Pancreas (tissue), 10 donors: ENCODE measurements at regions not wholly inside any gene's neighbourhood (a gene's known extent, or its start where the extent isn't known, plus 50 kb on each side); places are given as distances from the start of the nearest gene placed in this dataset.

Source experiments
- ATAC-seq, 4 donors: fragments of 200-7000 bp; cut with Tn5 transposase; one replicate each; pipeline versions ENCODE4 v1.8.0 to v1.9.1; 2020; ENCODE audit warnings: mild to moderate bottlenecking in 4 of 4, moderate library complexity in 4 of 4
- DNase-seq, 6 donors: peaks; one replicate each; pipeline ENCODE4 v3.0.0-alpha.2; 2020
- FAIRE-seq: peaks from 2 replicates; lab custom pipeline; 2012; peaks lifted over from hg19 to GRCh38; lab: Jason Lieb, UNC
- H3K27ac ChIP-seq, 4 donors: fragments of 200-600 bp; sonication (generic); 1 replicate in 3 of 4; 2 replicates in 1 of 4; pipeline versions ENCODE4 v1.5.0 to v1.8.0; 2020
- H3K27me3 ChIP-seq, 4 donors: fragments of 200-600 bp; one replicate each; pipeline ENCODE4 v1.8.0; 2021
- H3K36me3 ChIP-seq, 3 donors: fragments of 200-600 bp; sonication (generic) in 1 of 3; one replicate each; pipeline versions ENCODE4 v1.5.0 to v1.8.0; 2020 to 2021
- H3K4me1 ChIP-seq, 3 donors: fragments of 200-600 bp; one replicate each; pipeline ENCODE4 v1.8.0; 2021
- H3K4me3 ChIP-seq, 4 donors: fragments of 200-600 bp; sonication (generic) in 2 of 4; one replicate each; pipeline versions ENCODE4 v1.5.0 to v1.8.0; 2020 to 2021
- H3K9me3 ChIP-seq, 4 donors: fragments of 200-600 bp; one replicate each; pipeline ENCODE4 v1.8.0; 2021
- CTCF ChIP-seq, 4 donors: fragments of 200-600 bp; sonication (generic) in 3 of 4; IDR thresholded peaks; one replicate each; pipeline versions ENCODE4 v1.5.0 to v1.8.0; 2021; ENCODE audit warnings: antibody characterized with exemption in 4 of 4
- WGBS, 2 donors: extraction: QIAGEN DNeasy Blood & Tissue Kit; methylation state at CpG; one replicate each; pipeline ENCODE4 v1.1.7; 2013; 5-methylcytosine and 5-hydroxymethylcytosine counted together
- intact Hi-C, 3 donors: fragments of 100-400 bp; cut with DNase I; formaldehyde crosslinking; loops; one replicate each; pipeline versions ENCODE4 v1.11.1 to v1.14.2; 2022
- donor health status: healthy with polysubstance abuse.
- donor health status: DM: no; HTN: no; CAD: no; lungs with moderate emphysema.
- donor health status: DM: no; HTN: no; CAD: no.
- donor health status: control.
- donor health status: control.
- donor health status: Bipolar disorder and iron deficiency.
- donor health status: DM: yes; HTN: yes; CAD: no.
- donor health status: DM: no; HTN: no; CAD: no.
- donor health status: DM: no; HTN: no; CAD: no.
- donor health status: DM: yes; HTN: yes; CAD: no.

DNA sequence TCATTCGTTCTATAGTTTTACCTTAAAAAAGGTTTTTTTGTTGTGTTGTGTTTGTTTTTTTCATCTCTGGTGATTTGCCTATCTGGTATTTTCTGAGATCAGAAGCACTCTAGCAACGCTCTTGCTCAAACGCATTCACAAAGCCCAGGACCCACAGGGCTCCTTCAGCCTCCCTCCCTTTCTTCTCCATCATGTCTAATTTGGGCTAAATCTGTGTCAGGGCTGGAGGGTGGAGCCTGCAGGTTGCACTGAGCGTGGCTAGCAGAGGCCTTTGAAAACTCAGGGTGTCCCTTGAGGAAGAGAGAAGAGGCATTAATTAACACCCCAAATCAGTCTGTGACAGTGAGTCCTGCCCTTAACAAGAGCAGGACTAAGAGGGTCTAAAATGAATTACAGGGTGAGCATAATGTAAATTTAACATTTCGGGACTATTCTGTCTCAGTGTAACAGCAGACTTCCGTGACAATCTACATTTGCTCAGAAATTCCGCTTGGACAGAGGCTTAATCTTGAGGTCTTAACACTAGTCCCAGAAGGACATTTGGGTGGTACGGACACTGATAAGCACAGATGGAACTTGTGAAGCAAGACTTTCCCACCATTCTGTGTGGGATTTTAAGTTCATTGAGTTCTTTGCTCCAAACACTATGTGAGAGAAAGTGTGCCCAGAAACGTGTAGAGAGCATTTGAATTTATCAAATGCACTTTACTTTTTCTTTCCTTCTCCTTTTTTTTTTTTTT is 174.4 kb upstream of the APCDD1 start:
- no peak for TF ChIP-seq CTCF (IDR thresholded peaks at IDR 0.05)
- no peaks in the 10 kb centered on the region for H3K4me1 ChIP-seq
- 86 to 89% methylated on average over 9 of the region's 9 CpGs for WGBS, 2 donors
- ATAC-seq (no peak), FAIRE-seq (no peak), DNase-seq (no peak)
- H3K27ac ChIP-seq = no peak overlapping the region
- intact Hi-C loops = no loop called here
- no peak overlapping the region for H3K4me3 ChIP-seq
- no peaks in the 10 kb centered on the region for H3K36me3 ChIP-seq
- H3K9me3 ChIP-seq = no peaks in the 10 kb centered on the region
- H3K27me3 ChIP-seq = no peaks in the 10 kb centered on the region

DNA sequence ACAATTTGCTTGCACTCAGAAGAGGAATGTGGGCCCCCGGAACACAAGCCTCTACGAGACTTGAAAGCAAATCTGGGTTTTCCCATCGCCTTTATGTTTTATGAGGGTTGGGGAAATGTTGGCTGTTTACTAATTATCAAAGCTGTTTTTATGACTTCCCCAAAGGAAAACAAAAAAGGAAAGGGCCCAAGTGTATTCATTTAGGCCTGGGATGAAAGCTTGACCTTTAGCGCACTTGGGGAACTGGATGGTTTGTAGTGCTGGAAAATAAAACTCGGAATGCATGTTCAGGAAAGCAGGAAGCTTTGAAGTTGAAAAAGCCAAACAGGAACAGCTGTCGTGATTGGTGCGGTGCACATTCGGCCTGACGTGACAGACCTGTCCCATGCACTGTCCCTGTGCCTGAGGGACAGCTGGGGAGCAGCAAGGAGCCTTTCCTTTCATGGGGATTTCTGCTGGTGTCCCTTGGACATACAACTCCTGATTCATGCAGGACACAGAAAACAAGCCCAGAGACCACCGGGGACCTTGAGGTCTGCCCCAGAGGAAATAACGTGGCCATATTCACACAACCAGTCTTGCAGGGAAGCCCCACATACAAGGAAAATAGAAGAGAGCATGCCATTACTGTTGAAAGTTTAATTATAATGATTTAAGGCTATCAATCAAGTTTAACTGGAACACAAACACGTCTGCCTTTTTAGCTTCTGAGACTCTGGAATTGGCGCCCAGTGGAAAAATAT is 169.7 kb upstream of the APCDD1 start:
- TF ChIP-seq CTCF (IDR thresholded peaks at IDR 0.05) = no peak
- H3K36me3 ChIP-seq = no peaks in the 10 kb centered on the region
- intact Hi-C loops = no loop called here
- no peak overlapping the region for H3K27ac ChIP-seq
- H3K27me3 ChIP-seq = no peaks in the 10 kb centered on the region
- no peaks in the 10 kb centered on the region for H3K4me1 ChIP-seq
- FAIRE-seq (no peak), ATAC-seq (no peak), DNase-seq (no peak)
- H3K4me3 ChIP-seq = no peak overlapping the region
- 75 to 86% methylated on average over 13 of the region's 13 CpGs for WGBS, 2 donors
- H3K9me3 ChIP-seq = no peaks in the 10 kb centered on the region

DNA sequence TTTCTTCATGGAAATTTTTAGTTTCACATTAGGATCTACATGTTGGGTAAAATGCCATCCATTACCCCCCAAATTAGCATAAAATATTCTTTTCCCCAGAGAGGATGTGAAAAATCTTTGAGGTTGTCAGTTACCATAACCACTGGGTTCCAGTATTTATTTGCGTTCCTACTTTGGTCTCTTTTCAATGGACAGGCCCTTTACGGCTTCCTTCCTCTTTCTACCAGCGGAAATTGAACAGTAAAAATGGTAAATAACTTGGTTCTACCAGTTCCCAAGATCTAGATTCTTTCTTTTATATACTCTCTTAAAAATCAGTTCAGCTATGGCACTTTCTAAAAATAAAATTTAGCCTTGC is 169.2 kb upstream of the APCDD1 start:
- WGBS, 2 donors = 88 to 95% methylated on average over 3 of the region's 3 CpGs
- ATAC-seq = peak in 1 of 4 donors; percentile 52
- H3K36me3 ChIP-seq = no peaks in the 10 kb centered on the region

GRCh38 chr18:10286580-10287150 is 167.8 kb upstream of the APCDD1 start:
- no peaks in the 10 kb centered on the region for H3K36me3 ChIP-seq
- H3K4me3 ChIP-seq = no peak overlapping the region
- no peak overlapping the region for H3K27ac ChIP-seq
- H3K4me1 ChIP-seq = no peaks in the 10 kb centered on the region
- FAIRE-seq (no peak), ATAC-seq (no peak), DNase-seq (no peak)
- no peak for TF ChIP-seq CTCF (IDR thresholded peaks at IDR 0.05)
- intact Hi-C loops = no loop called here
- no peaks in the 10 kb centered on the region for H3K9me3 ChIP-seq
- no peaks in the 10 kb centered on the region for H3K27me3 ChIP-seq
- 91 to 97% methylated on average over 8 of the region's 8 CpGs for WGBS, 2 donors

More for the DNA sequence above, 169.2 kb upstream of the APCDD1 start:
- intact Hi-C loops = no loop called here
- Histone ChIP-seq H3K27me3 (no peaks in the 10 kb centered on the region), H3K4me1 (no peaks in the 10 kb centered on the region), H3K4me3 (no peak overlapping the region), H3K9me3 (no peaks in the 10 kb centered on the region), H3K27ac (no peak overlapping the region)
- FAIRE-seq = no peak
- no peak for DNase-seq
- no peak for TF ChIP-seq CTCF (IDR thresholded peaks at IDR 0.05)
